NCI-H2029 (cell line): ENCODE measurements at regions not wholly inside any gene's neighbourhood (a gene's known extent, or its start where the extent isn't known, plus 50 kb on each side); places are given as distances from the start of the nearest gene placed in this dataset.

Source experiments
- DNase-seq: peaks from one replicate; lab custom pipeline; 2025; lab: John Stamatoyannopoulos, UW

DNA sequence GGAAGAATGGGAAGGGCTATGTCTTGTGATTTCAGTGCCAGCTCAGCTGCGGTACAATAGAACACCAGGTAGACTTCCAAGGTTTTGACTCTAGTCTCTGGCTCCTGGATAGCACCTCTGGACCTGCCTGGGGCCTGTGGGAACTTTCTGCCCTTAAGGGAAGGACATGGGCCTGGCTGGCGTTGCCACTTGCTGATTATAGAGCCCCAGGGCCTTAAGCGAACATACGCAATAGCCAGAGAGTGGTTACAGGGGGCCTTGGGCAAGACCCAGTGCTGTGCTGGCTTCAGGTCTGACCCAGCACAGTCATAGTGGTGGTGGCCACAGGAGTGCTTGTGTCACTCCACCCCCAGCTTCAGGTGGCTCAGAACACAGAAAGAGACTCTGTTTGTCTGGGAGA lies 131.1 kb upstream of the COL21A1 start:
- DNase-seq = no peak

- no peak for DNase-seq
Observed at GRCh38 chr6:56377295-56377694, 129.9 kb upstream of the COL21A1 start.

- DNase-seq = no peak
Observed at GRCh38 chr6:56375806-56376205, 128.4 kb upstream of the COL21A1 start.

GRCh38 chr6:56374841-56375369 lies 127.5 kb upstream of the COL21A1 start:
- DNase-seq = no peak

GRCh38 chr6:56372406-56372995 lies 125.1 kb upstream of the COL21A1 start:
- DNase-seq = no peak

DNA sequence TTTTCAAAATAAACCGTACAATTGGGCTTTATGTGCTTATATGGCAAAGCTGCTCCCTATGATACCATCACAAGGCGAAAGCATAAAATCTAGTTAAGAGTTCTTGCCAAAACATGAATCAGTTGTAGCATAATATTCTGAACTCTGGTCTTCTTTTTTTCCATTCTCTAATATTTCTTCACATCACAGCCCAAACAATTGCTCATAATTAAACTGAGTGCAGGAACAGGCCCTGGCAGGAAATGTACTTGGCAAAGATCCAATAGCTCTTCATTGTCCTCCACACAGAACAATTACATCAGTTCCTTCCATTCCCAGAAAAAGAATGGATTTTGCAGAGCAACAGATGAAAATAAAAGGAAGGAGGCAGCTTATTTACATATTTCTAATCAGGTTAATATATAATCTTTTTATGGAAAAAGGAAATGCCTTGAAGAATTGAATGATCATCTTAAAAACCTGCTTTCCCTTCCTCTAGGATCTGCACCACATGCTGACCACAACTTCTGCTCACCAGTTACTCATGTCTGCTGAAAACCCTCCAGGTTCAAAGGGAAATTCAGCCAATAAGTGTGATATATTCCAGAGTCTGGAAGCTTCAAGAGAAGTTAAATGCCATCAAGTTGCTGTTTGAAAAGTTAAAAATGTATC lies 123.3 kb upstream of the COL21A1 start:
- peak; percentile 87 for DNase-seq

- DNase-seq = peak; percentile 83
Observed at GRCh38 chr6:56370127-56370540, 122.8 kb upstream of the COL21A1 start.

- DNase-seq = no peak
Observed at GRCh38 chr6:56368491-56368890, 121.1 kb upstream of the COL21A1 start.

GRCh38 chr6:56366141-56366852 lies 118.9 kb upstream of the COL21A1 start:
- DNase-seq = no peak

DNA sequence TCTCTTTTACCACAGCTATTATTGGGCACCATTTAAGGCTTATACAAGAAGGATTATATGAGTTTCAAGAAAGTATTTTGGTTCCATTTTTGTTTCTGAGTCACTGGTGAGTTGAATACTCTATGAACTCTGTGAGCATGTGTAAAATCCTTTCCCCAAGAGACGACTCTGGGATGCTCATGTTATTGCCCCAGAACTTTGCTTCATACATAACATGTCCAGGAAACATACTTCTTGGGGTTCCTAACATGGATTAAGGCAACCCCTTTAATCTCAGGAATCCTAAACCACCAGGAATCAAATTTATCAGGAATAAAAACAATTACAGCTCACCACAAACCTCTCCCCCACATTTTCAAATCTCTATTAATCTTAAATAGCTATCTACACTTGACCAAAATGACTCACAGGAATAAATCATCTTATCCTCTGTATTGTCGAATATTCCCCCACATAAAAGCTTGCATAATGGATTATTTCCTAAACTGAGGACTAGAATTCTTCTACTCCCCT lies 117.5 kb upstream of the COL21A1 start:
- DNase-seq = no peak

DNA sequence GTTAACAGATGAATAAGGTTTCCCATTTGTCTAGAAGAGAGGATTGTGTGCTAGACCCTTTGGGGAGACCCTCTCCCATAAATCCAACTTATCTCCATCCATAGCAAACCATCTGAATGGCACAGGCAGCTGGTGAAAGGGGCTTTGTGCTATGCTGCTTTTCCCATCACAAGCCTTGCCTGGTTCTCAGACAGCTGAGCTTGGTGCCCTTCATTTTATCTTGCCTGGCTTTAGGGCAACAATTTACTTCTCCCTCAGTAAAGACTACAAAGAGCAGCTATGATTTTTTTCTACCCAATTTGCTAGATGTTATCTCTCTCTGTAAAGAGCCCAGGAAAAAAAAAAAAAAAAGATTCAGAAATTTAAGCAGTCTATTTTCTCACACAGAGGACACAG lies 117.0 kb upstream of the COL21A1 start:
- DNase-seq = no peak

DNA sequence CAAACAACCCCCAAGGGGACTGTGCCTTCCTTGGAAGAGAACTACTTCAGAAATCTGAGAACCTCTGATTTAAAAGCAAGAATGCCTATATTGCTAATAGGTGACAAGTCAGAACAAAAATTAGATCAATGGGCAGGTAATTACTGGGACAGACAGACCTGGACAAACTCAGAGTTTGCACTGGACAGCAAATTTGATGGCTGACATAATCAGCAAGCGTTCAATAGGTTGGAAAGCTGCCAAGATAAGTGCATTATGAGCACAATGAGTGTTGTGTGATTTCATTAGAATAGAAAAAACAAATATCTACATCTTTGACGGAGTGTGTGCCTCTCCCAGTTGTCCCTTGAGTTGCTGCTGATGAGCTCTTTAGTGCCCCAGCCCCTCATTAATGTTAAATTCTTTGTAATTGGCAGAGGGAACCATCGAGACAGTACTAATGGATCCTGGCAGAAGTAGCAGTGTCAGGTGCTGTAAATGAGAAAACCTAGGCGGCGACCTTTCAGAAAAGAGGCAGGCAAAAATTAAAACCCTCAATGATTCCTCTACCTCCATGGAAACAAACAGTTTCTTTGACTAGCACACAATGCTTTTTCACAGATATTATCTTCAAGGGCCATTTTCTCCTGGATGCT lies 116.5 kb upstream of the COL21A1 start:
- DNase-seq = no peak

GRCh38 chr6:56361812-56362211 lies 114.4 kb upstream of the COL21A1 start:
- DNase-seq = no peak

- peak; percentile 33 for DNase-seq
Observed at GRCh38 chr6:56359201-56359899, 112.0 kb upstream of the COL21A1 start.

DNA sequence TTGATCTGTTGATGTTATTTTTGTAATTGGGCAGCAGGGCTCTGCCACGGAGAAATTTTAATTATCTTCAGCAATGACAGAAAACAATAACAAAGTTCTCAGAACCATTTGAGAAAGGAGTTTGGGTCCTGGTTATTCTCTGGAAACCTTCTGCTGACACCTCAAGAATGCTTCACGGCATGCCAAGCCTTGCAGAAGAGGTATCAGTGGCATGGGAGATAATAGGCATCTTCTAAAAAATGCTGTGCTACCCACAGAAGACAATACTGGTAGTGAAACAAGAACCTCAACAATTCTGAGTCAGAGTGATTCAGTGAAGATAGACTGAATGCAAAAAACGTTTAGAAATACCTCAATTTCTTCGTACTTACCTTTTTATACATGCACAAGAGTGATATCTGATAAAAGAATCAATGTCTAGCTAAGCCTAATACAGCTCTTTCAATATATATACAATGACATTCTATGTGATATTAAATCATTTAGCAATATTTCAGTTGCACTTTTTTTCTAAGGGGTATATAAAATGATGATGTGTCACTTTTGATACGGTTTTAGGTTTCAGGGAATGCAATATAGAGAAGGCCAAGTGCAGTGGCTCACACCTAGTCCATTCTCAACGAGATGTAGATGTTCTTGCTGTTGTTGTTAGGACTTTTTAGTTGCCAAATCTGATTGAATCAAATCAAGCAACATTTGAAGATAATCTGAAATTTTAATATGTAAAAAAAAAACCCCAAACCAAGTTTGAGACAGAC lies 110.4 kb upstream of the COL21A1 start:
- no peak for DNase-seq

DNA sequence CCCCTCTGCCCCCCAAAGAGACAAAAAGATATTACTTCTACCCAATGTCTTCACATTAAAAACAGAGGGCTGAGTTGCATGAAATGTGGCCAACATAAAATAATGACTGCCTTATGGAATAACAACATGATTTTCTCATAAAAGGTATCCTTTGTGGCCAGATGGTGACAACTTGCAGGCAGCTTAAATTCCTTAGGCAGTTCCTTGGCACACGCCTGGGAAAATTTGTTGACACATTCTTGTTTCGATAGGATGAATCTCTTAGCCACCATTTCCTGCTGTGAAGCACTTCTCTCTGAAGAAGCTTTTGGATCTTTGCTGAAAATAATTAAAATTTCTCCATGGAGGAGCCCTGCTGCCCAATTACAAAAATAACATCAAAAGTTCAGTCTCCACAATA lies 109.0 kb upstream of the COL21A1 start:
- no peak for DNase-seq

DNA sequence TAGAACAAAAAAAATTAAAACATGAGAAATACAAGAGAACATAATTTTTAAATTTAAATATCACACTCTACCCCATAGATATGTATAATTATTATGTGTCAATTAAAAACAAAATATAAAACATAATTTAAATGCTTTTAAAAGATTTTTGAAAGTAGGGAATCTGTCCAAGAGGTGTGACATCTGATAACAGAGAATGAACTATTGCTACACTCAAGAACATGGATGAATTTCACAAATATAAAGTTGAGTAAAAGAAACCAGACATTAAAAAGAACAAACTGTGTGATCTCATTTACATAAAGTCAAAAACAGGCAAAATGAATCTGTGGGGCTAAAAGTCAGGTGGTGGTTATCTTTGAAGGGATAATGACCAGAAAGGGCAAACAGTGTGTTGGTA lies 106.5 kb upstream of the COL21A1 start:
- DNase-seq = no peak

DNA sequence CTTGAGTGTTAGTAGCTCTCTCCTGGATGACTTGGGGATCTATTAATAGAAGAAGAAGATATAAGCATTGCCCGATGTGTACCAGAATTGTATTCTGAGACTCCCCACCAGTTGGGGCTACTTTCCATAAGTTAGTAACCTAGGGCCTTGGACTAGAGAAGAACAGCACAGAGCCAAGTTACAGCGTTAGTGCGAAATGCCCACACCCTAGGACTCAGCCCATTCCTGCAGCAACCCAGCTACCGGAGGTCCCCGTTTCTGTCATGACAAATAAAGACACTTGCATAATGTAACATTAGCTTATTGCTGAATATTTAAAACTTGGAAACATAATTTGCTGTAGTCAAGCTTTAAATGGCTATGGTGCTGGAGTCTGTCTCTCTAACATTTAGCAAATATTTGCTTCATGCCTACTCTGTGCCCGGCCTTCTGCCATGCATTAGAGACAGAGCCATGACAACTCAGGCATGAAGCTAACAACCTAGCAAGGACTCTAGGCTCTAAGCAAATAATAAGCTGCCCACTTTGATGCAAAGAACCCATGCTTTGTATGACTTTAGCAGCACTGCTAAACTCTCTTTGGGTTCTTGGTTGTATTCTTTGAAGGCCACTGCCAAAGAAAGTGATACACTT lies 103.4 kb upstream of the COL21A1 start:
- DNase-seq = no peak

- DNase-seq = no peak
Observed at GRCh38 chr6:56349194-56349593, 101.8 kb upstream of the COL21A1 start.

GRCh38 chr6:56348578-56348977 lies 101.2 kb upstream of the COL21A1 start:
- DNase-seq = no peak

GRCh38 chr6:56347526-56347925 lies 100.1 kb upstream of the COL21A1 start:
- no peak for DNase-seq
